GM19328 (cell line): ENCODE measurements at regions not wholly inside any gene's neighbourhood (a gene's known extent, or its start where the extent isn't known, plus 50 kb on each side); places are given as distances from the start of the nearest gene placed in this dataset.

Source experiments
- ATAC-seq: cut with Tn5 transposase; IDR thresholded peaks from one replicate; pipeline ENCODE4 v1.9.1; 2021; ENCODE audit warnings: mild to moderate bottlenecking, moderate library complexity; ENCODE audit not compliant: unreplicated experiment

- no peak for ATAC-seq
These were observed 85.0 kb upstream of the LINC00305 start for GRCh38 chr18:64233851-64234250.

GRCh38 chr18:64220941-64221340 is 72.1 kb upstream of the LINC00305 start:
- ATAC-seq, result no peak

- ATAC-seq, result no peak
These were observed 70.6 kb upstream of the LINC00305 start for GRCh38 chr18:64219517-64219916.

- no peak for ATAC-seq
These were observed 61.6 kb upstream of the LINC00305 start for GRCh38 chr18:64210401-64210949.

- ATAC-seq, result no peak
These were observed 59.6 kb upstream of the LINC00305 start for GRCh38 chr18:64208516-64208915.

GRCh38 chr18:64207820-64208219 is 58.9 kb upstream of the LINC00305 start:
- ATAC-seq, result no peak

GRCh38 chr18:64203295-64203694 is 54.4 kb upstream of the LINC00305 start:
- ATAC-seq, result no peak

GRCh38 chr18:64202863-64203262 is 54.0 kb upstream of the LINC00305 start:
- no peak for ATAC-seq

- ATAC-seq, result no peak
These were observed 53.4 kb upstream of the LINC00305 start for GRCh38 chr18:64202210-64202836.

GRCh38 chr18:64201781-64202180 is 52.9 kb upstream of the LINC00305 start:
- ATAC-seq, result no peak

GRCh38 chr18:64199581-64199980 is 50.7 kb upstream of the LINC00305 start:
- no peak for ATAC-seq
